SK-N-SH (cell line): ENCODE measurements at regions not wholly inside any gene's neighbourhood (a gene's known extent, or its start where the extent isn't known, plus 50 kb on each side); places are given as distances from the start of the nearest gene placed in this dataset.

Source experiments
- CTCF ChIA-PET: fragments of 300-600, 350-600 bp; formaldehyde crosslinking; extraction: SDS; loops from one replicate; lab custom pipeline; 2021; lab: Yijun Ruan, JAX
- POLR2A ChIA-PET: fragments of 350-600 bp; sonication (Branson Sonifier 250); formaldehyde crosslinking; extraction: SDS; loops from one replicate; lab custom pipeline; 2020; ENCODE audit warnings: antibody characterized with exemption, inconsistent platforms; lab: Yijun Ruan, JAX
- DNase-seq: peaks from one replicate; pipeline ENCODE4 v3.0.0; 2012
- H2AFZ ChIP-seq: fragments of 200-600 bp; sonication (generic); 2 replicates; pipeline ENCODE4 v1.8.1; 2016; ENCODE audit warnings: antibody characterized with exemption, mild to moderate bottlenecking, low read depth
- H3F3A ChIP-seq: fragments of 200-600 bp; sonication (generic); replicated peaks from 2 replicates; pipeline ENCODE3; 2016; ENCODE audit warnings: antibody characterized with exemption, mild to moderate bottlenecking; ENCODE audit not compliant: insufficient read depth
- H3K27ac ChIP-seq, 2 experiments: fragments of 200-500 bp in 1 of 2; fragments of 200-600 bp in 1 of 2; sonication (Bioruptor generic) in 1 of 2; sonication (generic), shearing (Covaris generic) in 1 of 2; 2 replicates each; pipeline versions ENCODE4 v1.5.1 to v1.6.1; 2014 to 2016; ENCODE audit warnings: low read depth in 2 of 2, inconsistent platforms in 1 of 2, low read length in 1 of 2, mild to moderate bottlenecking in 1 of 2, mixed read lengths in 1 of 2
- H3K27me3 ChIP-seq: fragments of 200-600 bp; sonication (generic), shearing (Covaris generic); 2 replicates; pipeline ENCODE4 v1.6.1; 2016; ENCODE audit warnings: mixed run types; ENCODE audit not compliant: insufficient read depth
- H3K36me3 ChIP-seq, 2 experiments: fragments of 200-500 bp in 1 of 2; fragments of 200-600 bp in 1 of 2; sonication (Bioruptor generic) in 1 of 2; sonication (generic) in 1 of 2; replicated peaks in 1 of 2; 2 replicates each; pipeline versions ENCODE3 to v1.5.1; 2014 to 2016; ENCODE audit warnings: low read length in 1 of 2, mild to moderate bottlenecking in 1 of 2; ENCODE audit not compliant: insufficient read depth in 2 of 2, control insufficient read depth in 1 of 2
- H3K4me1 ChIP-seq, 2 experiments: fragments of 200-500 bp in 1 of 2; fragments of 200-600 bp in 1 of 2; sonication (Bioruptor generic) in 1 of 2; sonication (generic), shearing (Covaris generic) in 1 of 2; 2 replicates each; pipeline versions ENCODE4 v1.5.1 to v1.6.1; 2014 to 2016; ENCODE audit warnings: low read depth in 1 of 2, low read length in 1 of 2, mixed run types in 1 of 2; ENCODE audit not compliant: insufficient read depth in 2 of 2, control insufficient read depth in 1 of 2
- H3K4me2 ChIP-seq: fragments of 200-600 bp; sonication (generic), shearing (Covaris generic); 2 replicates; pipeline ENCODE4 v1.6.1; 2017; ENCODE audit warnings: mixed run types
- H3K4me3 ChIP-seq, 2 experiments: fragments of 200-500 bp in 1 of 2; fragments of 200-600 bp in 1 of 2; sonication (Bioruptor generic) in 1 of 2; sonication (generic), shearing (Covaris generic) in 1 of 2; 2 replicates each; pipeline versions ENCODE4 v1.5.1 to v1.8.1; 2014 to 2016; ENCODE audit warnings: low read depth in 2 of 2, inconsistent platforms in 1 of 2, low read length in 1 of 2, mild to moderate bottlenecking in 1 of 2, mixed read lengths in 1 of 2, moderate library complexity in 1 of 2
- H3K79me2 ChIP-seq: fragments of 200-600 bp; sonication (generic); 2 replicates; pipeline ENCODE4 v1.8.1; 2017; ENCODE audit warnings: mild to moderate bottlenecking; ENCODE audit not compliant: insufficient read depth
- H3K9ac ChIP-seq: fragments of 200-600 bp; sonication (generic); 2 replicates; pipeline ENCODE4 v1.6.1; 2017; ENCODE audit warnings: mixed run types
- H3K9me2 ChIP-seq: fragments of 200-600 bp; sonication (generic); 2 replicates; pipeline ENCODE4 v1.6.1; 2017; ENCODE audit warnings: mixed run types
- H3K9me3 ChIP-seq: fragments of 200-600 bp; sonication (generic); 2 replicates; pipeline ENCODE4 v1.6.1; 2017; ENCODE audit warnings: mixed run types, mild to moderate bottlenecking, moderate library complexity
- H4K20me1 ChIP-seq: fragments of 200-600 bp; sonication (generic); 2 replicates; pipeline ENCODE4 v1.6.1; 2017; ENCODE audit warnings: mild to moderate bottlenecking, mixed run types; ENCODE audit not compliant: insufficient read depth
- CHD2 ChIP-seq: fragments of 150-350 bp; IDR thresholded peaks from 2 replicates; pipeline ENCODE4 v1.6.1; 2018; ENCODE audit warnings: low read length; ENCODE audit not compliant: partially characterized antibody
- CTCF ChIP-seq: fragments of 200-600 bp; sonication (generic); IDR thresholded peaks from 2 replicates; pipeline ENCODE4 v1.6.1; 2017; ENCODE audit warnings: antibody characterized with exemption, mild to moderate bottlenecking, moderate library complexity
- ELF1 ChIP-seq: IDR thresholded peaks from 2 replicates; pipeline ENCODE4 v1.4.0; 2012
- EP300 ChIP-seq, 2 experiments: IDR thresholded peaks; 2 replicates each; pipeline versions ENCODE4 v1.4.0 to v1.6.1; 2012; ENCODE audit warnings: borderline replicate concordance in 1 of 2, low read depth in 1 of 2, low read length in 1 of 2
- FOXJ3 ChIP-seq: sonication (generic); formaldehyde crosslinking; IDR thresholded peaks from 2 replicates; pipeline ENCODE4 v1.5.1; 2020; ENCODE audit warnings: mild to moderate bottlenecking, missing genetic modification reagents
- GABPA ChIP-seq: IDR thresholded peaks from 2 replicates; pipeline ENCODE4 v1.4.0; 2012; ENCODE audit warnings: low read depth, mild to moderate bottlenecking
- GATA2 ChIP-seq: sonication (generic); formaldehyde crosslinking; IDR thresholded peaks from 2 replicates; pipeline ENCODE4 v1.5.0; 2020; ENCODE audit warnings: mild to moderate bottlenecking, missing genetic modification reagents
- MEF2A ChIP-seq: IDR thresholded peaks from 2 replicates; pipeline ENCODE4 v1.4.0; 2012; ENCODE audit warnings: low read depth, borderline replicate concordance
- MXI1 ChIP-seq: IDR thresholded peaks from 2 replicates; pipeline ENCODE4 v1.6.1; 2012; ENCODE audit warnings: mild to moderate bottlenecking, low read depth, low read length, improper control_type of control experiment
- POLR2AphosphoS5 ChIP-seq: IDR thresholded peaks from 2 replicates; pipeline ENCODE4 v1.6.1; 2012; ENCODE audit warnings: low read depth, low read length
- RAD21 ChIP-seq: IDR thresholded peaks from 2 replicates; pipeline ENCODE4 v1.6.1; 2012; ENCODE audit warnings: mild to moderate bottlenecking, low read length
- RFX5 ChIP-seq: IDR thresholded peaks from 2 replicates; pipeline ENCODE4 v1.6.1; 2012; ENCODE audit warnings: mild to moderate bottlenecking, improper control_type of control experiment, low read length
- RXRA ChIP-seq: IDR thresholded peaks from 2 replicates; pipeline ENCODE4 v1.4.0; 2012; ENCODE audit warnings: low read depth, mild to moderate bottlenecking, borderline replicate concordance
- TEAD4 ChIP-seq: IDR thresholded peaks from 2 replicates; pipeline ENCODE4 v1.4.0; 2012; ENCODE audit warnings: mild to moderate bottlenecking, borderline replicate concordance; ENCODE audit not compliant: insufficient read depth
- USF1 ChIP-seq: IDR thresholded peaks from 2 replicates; pipeline ENCODE4 v1.4.0; 2012; ENCODE audit warnings: low read depth, borderline replicate concordance
- USF2 ChIP-seq: fragments of 150-350 bp; IDR thresholded peaks from 2 replicates; pipeline ENCODE4 v1.6.1; 2017; ENCODE audit warnings: antibody characterized with exemption, low read length, low read depth, borderline replicate concordance
- YY1 ChIP-seq: IDR thresholded peaks from 2 replicates; pipeline ENCODE4 v1.4.0; 2012; ENCODE audit warnings: low read depth, mild to moderate bottlenecking
- WGBS: methylation state at CpG from one replicate; pipeline ENCODE4 v1.1.6; 2017; ENCODE audit warnings: low lambda C conversion rate; 5-methylcytosine and 5-hydroxymethylcytosine counted together
- TF ChIP-seq, protein P1 (sequence below): IDR thresholded peaks from 2 replicates; pipeline ENCODE4; 2012
- TF ChIP-seq, protein P2 (sequence below): fragments of 150-350 bp; IDR thresholded peaks from 2 replicates; pipeline ENCODE4 v1.6.1; 2016; ENCODE audit warnings: mild to moderate bottlenecking, low read depth, low read length
- TF ChIP-seq, protein P3 (sequence below): IDR thresholded peaks from 2 replicates; pipeline ENCODE4 v1.4.0; 2012; ENCODE audit warnings: low read depth, borderline replicate concordance

DNA sequence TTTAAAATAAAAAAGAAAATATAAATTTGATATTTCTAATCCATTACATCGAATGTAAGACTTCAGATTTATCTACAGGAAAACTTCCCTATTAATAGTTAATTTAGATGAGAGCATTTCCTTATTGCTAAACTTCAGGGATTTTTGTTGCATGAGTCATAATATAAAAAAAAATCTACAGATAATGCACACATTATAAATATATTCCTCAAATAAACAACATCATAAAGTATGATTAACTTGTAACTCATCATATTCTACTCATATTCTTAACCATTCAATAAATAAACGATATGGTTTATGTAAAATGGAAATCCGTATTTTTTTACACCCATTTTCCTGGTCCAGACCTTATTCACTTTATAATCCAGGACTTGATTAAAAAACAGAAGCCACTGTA lies 477.0 kb downstream of the EPHA3 start:
- H2AFZ ChIP-seq: no peak overlapping the region
- ChIA-PET CTCF (interaction anchor here (1.1 kb wide), 1 partner anchor 598 kb away, joined by 3 read pairs; no protein-coding TSS in a partner anchor), POLR2A (no interaction called here)
- no peak overlapping the region for H3K27ac ChIP-seq
- H3F3A ChIP-seq: no peaks in the 10 kb centered on the region
- H4K20me1 ChIP-seq: no peaks in the 10 kb centered on the region
- DNase-seq: no peak
- no peak overlapping the region for H3K4me2 ChIP-seq
- H3K9ac ChIP-seq: no peak overlapping the region
- H3K9me3 ChIP-seq: no peaks in the 10 kb centered on the region
- H3K27me3 ChIP-seq: no peaks in the 10 kb centered on the region
- no peaks in the 10 kb centered on the region for H3K79me2 ChIP-seq
- 2% methylated on average over 3 of the region's 3 CpGs for WGBS
- no peaks in the 10 kb centered on the region for H3K4me1 ChIP-seq
- no peaks in the 10 kb centered on the region for H3K36me3 ChIP-seq
- H3K9me2 ChIP-seq: no peaks in the 10 kb centered on the region
- TF ChIP-seq, protein P1, sequence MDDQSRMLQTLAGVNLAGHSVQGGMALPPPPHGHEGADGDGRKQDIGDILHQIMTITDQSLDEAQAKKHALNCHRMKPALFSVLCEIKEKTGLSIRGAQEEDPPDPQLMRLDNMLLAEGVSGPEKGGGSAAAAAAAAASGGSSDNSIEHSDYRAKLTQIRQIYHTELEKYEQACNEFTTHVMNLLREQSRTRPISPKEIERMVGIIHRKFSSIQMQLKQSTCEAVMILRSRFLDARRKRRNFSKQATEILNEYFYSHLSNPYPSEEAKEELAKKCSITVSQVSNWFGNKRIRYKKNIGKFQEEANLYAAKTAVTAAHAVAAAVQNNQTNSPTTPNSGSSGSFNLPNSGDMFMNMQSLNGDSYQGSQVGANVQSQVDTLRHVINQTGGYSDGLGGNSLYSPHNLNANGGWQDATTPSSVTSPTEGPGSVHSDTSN: no peak
- TF ChIP-seq ELF1 (no peak), POLR2AphosphoS5 (no peak), CTCF (no peak), EP300 (IDR thresholded peaks at IDR 0.05; ENCODE audit: borderline replicate concordance in 1 of 2, low read depth in 1 of 2, low read length in 1 of 2) (no peak), GATA2 (CRISPR knock-in tag) (no peak), USF2 (no peak), RAD21 (no peak), USF1 (no peak), GABPA (no peak), MEF2A (no peak)
- TF ChIP-seq, protein P2, sequence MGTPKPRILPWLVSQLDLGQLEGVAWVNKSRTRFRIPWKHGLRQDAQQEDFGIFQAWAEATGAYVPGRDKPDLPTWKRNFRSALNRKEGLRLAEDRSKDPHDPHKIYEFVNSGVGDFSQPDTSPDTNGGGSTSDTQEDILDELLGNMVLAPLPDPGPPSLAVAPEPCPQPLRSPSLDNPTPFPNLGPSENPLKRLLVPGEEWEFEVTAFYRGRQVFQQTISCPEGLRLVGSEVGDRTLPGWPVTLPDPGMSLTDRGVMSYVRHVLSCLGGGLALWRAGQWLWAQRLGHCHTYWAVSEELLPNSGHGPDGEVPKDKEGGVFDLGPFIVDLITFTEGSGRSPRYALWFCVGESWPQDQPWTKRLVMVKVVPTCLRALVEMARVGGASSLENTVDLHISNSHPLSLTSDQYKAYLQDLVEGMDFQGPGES: no peak
- H3K4me3 ChIP-seq: no peak overlapping the region

DNA sequence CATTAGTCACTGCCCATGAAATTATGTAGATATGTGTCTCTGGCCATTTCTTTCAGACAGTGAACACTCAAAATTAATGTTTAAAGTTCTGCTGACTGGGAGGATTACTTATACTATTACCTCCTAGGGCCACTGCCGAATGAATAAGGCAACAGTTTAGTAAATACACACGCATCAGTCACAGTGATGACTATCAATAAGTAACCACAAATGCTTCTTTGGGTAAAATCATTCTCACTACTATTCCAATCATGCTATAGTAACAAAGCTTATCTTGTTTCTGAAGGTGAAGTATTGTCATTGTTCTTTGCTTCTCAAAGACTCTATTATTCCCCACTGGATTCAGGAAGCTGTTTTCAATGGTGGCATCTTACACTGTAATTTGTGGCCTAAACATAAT lies 478.8 kb downstream of the EPHA3 start:
- no peaks in the 10 kb centered on the region for H4K20me1 ChIP-seq
- H3K4me1 ChIP-seq: no peaks in the 10 kb centered on the region
- no peak overlapping the region for H3K27ac ChIP-seq
- no peak overlapping the region for H3K9ac ChIP-seq
- H3K79me2 ChIP-seq: no peaks in the 10 kb centered on the region
- H3F3A ChIP-seq: no peaks in the 10 kb centered on the region
- H3K4me2 ChIP-seq: no peak overlapping the region
- WGBS: 0% methylated on average over 2 of the region's 2 CpGs
- DNase-seq: no peak
- H3K4me3 ChIP-seq: no peak overlapping the region
- no peaks in the 10 kb centered on the region for H3K36me3 ChIP-seq
- no peak overlapping the region for H2AFZ ChIP-seq
- no peaks in the 10 kb centered on the region for H3K9me3 ChIP-seq
- H3K27me3 ChIP-seq: no peaks in the 10 kb centered on the region
- H3K9me2 ChIP-seq: no peaks in the 10 kb centered on the region
- POLR2A ChIA-PET: no interaction called here
- CTCF ChIA-PET: no interaction called here
- TF ChIP-seq POLR2AphosphoS5: no peak
- TF ChIP-seq ELF1: no peak
- TF ChIP-seq MXI1: no peak
- TF ChIP-seq YY1: no peak
- TF ChIP-seq, protein P3, sequence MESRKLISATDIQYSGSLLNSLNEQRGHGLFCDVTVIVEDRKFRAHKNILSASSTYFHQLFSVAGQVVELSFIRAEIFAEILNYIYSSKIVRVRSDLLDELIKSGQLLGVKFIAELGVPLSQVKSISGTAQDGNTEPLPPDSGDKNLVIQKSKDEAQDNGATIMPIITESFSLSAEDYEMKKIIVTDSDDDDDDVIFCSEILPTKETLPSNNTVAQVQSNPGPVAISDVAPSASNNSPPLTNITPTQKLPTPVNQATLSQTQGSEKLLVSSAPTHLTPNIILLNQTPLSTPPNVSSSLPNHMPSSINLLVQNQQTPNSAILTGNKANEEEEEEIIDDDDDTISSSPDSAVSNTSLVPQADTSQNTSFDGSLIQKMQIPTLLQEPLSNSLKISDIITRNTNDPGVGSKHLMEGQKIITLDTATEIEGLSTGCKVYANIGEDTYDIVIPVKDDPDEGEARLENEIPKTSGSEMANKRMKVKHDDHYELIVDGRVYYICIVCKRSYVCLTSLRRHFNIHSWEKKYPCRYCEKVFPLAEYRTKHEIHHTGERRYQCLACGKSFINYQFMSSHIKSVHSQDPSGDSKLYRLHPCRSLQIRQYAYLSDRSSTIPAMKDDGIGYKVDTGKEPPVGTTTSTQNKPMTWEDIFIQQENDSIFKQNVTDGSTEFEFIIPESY: no peak
- no peak for TF ChIP-seq TEAD4
- TF ChIP-seq RXRA: no peak
- TF ChIP-seq, protein P1: no peak
- no peak for TF ChIP-seq CHD2
- no peak for TF ChIP-seq RFX5
- TF ChIP-seq FOXJ3: no peak
